ENCODE measurements at regions not wholly inside any gene's neighbourhood (a gene's known extent, or its start where the extent isn't known, plus 50 kb on each side); places are given as distances from the start of the nearest gene placed in this dataset.

DNA sequence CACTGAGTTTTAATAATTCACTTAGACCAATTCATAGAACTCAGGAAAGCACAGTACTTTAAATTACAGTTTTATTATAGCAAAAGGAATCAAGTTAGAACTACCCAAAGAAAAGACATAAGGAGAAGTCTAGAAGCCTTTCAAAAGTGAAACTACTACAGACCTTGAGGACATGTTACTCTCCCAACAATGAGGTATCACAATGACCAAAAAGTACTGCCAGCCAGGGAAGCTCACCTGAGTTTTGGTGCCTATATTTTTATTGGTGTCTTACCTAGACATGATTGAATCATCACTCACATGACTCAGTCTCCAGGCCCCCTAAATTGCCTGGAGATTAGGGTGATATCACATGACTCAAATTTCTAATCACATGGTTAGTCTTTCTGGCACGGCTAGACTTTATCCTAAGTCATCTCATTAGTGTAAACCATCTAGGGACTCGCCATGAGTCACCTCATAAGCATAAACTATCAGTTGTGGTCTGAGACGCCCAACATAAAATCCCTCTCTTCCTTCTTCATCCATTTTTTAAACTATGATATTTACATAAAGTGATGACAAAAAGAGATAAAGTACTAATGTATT, 372.3 kb downstream of the TMA16 start:
- TF ChIP-seq, protein P1, sequence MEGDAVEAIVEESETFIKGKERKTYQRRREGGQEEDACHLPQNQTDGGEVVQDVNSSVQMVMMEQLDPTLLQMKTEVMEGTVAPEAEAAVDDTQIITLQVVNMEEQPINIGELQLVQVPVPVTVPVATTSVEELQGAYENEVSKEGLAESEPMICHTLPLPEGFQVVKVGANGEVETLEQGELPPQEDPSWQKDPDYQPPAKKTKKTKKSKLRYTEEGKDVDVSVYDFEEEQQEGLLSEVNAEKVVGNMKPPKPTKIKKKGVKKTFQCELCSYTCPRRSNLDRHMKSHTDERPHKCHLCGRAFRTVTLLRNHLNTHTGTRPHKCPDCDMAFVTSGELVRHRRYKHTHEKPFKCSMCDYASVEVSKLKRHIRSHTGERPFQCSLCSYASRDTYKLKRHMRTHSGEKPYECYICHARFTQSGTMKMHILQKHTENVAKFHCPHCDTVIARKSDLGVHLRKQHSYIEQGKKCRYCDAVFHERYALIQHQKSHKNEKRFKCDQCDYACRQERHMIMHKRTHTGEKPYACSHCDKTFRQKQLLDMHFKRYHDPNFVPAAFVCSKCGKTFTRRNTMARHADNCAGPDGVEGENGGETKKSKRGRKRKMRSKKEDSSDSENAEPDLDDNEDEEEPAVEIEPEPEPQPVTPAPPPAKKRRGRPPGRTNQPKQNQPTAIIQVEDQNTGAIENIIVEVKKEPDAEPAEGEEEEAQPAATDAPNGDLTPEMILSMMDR (IDR thresholded peaks at IDR 0.05): no peak
- no peak for TF ChIP-seq POLR2A (IDR thresholded peaks at IDR 0.05)

All from heart left ventricle (tissue), 13 donors.